NCI-H2227 (cell line): ENCODE measurements at regions not wholly inside any gene's neighbourhood (a gene's known extent, or its start where the extent isn't known, plus 50 kb on each side); places are given as distances from the start of the nearest gene placed in this dataset.
"Not testable (repeated sequence)": the region's sequence is repeated elsewhere in the genome, so short reads cannot be mapped to it uniquely, and the experiment has no call there.

Experiments used
- DNase-seq: peaks from one replicate; lab custom pipeline; 2025; ENCODE audit not compliant: unreplicated experiment; lab: John Stamatoyannopoulos, UW

GRCh38 chr18:29928081-29928480, 1114.5 kb downstream of the DSC3 start:
- no peak for DNase-seq

- no peak for DNase-seq
Measured at GRCh38 chr18:29925566-29925965, 1117.0 kb downstream of the DSC3 start.

GRCh38 chr18:29912351-29912750, 1130.2 kb downstream of the DSC3 start:
- no peak for DNase-seq

- DNase-seq: no peak
Measured at GRCh38 chr18:29892960-29893558, 1149.5 kb downstream of the DSC3 start.

- no peak for DNase-seq
Measured at GRCh38 chr18:29883114-29883513, 1159.4 kb downstream of the DSC3 start.

GRCh38 chr18:29882620-29883019, 1159.9 kb downstream of the DSC3 start:
- DNase-seq: no peak

- no peak for DNase-seq
Measured at GRCh38 chr18:29879763-29880162, 1162.8 kb downstream of the DSC3 start.

GRCh38 chr18:29874519-29875098, 1167.9 kb downstream of the DSC3 start:
- no peak for DNase-seq

- no peak for DNase-seq
Measured at GRCh38 chr18:29873211-29873610, 1169.3 kb downstream of the DSC3 start.

GRCh38 chr18:29871246-29871645, 1171.3 kb downstream of the DSC3 start:
- no peak for DNase-seq

- DNase-seq: no peak
Measured at GRCh38 chr18:29862824-29863223, 1179.7 kb downstream of the DSC3 start.

- DNase-seq: no peak
Measured at GRCh38 chr18:29855637-29856036, 1186.9 kb downstream of the DSC3 start.

- DNase-seq: no peak
Measured at GRCh38 chr18:29853126-29853525, 1189.4 kb downstream of the DSC3 start.

- DNase-seq: no peak
Measured at GRCh38 chr18:29849144-29849543, 1193.4 kb downstream of the DSC3 start.

- DNase-seq: no peak
Measured at GRCh38 chr18:29841631-29842030, 1200.9 kb downstream of the DSC3 start.

GRCh38 chr18:29840089-29840488, 1202.5 kb downstream of the DSC3 start:
- no peak for DNase-seq

- not testable (repeated sequence) for DNase-seq
Measured at GRCh38 chr18:29838961-29839360, 1203.6 kb downstream of the DSC3 start.

- DNase-seq: no peak
Measured at GRCh38 chr18:29838556-29838955, 1204.0 kb downstream of the DSC3 start.

- no peak for DNase-seq
Measured at GRCh38 chr18:29823671-29824070, 1218.9 kb downstream of the DSC3 start.

GRCh38 chr18:29821544-29821943, 1221.0 kb downstream of the DSC3 start:
- DNase-seq: no peak

GRCh38 chr18:29811519-29811918, 1231.0 kb downstream of the DSC3 start:
- no peak for DNase-seq

GRCh38 chr18:29780816-29781215, 1261.7 kb downstream of the DSC3 start:
- DNase-seq: no peak

- DNase-seq: no peak
Measured at GRCh38 chr18:29779096-29779495, 1263.4 kb downstream of the DSC3 start.
